OCI-LY3 (cell line): ENCODE measurements at regions not wholly inside any gene's neighbourhood (a gene's known extent, or its start where the extent isn't known, plus 50 kb on each side); places are given as distances from the start of the nearest gene placed in this dataset.

Experiments used
- H2AFZ ChIP-seq: fragments of 200-600, 300-600 bp; shearing (Covaris generic); 2 replicates; pipeline ENCODE4 v1.6.0; 2014; ENCODE audit warnings: antibody characterized with exemption, low read depth, low read length
- H3K27ac ChIP-seq: fragments of 200-600, 300-600 bp; sonication (generic); 2 replicates; pipeline ENCODE4 v1.5.1; 2014; ENCODE audit warnings: mild to moderate bottlenecking, low read length, moderate library complexity, mixed read lengths
- H3K27me3 ChIP-seq: fragments of 200-600, 300-600 bp; sonication (generic); 2 replicates; pipeline ENCODE4 v1.6.1; 2014; ENCODE audit warnings: low read depth, low read length, mixed read lengths
- H3K36me3 ChIP-seq: fragments of 200-600, 300-600 bp; sonication (generic); replicated peaks from 2 replicates; pipeline ENCODE3; 2014; ENCODE audit warnings: low read depth, low read length, mixed read lengths
- H3K4me1 ChIP-seq: fragments of 300-600, 200-600 bp; sonication (generic); 2 replicates; pipeline ENCODE4 v1.6.1; 2014; ENCODE audit warnings: low read length, mixed read lengths
- H3K4me2 ChIP-seq: fragments of 200-600, 300-600 bp; sonication (generic); 2 replicates; pipeline ENCODE4 v1.6.1; 2014; ENCODE audit warnings: low read length, mixed read lengths
- H3K4me3 ChIP-seq: fragments of 300-600, 200-600 bp; sonication (generic); 2 replicates; pipeline ENCODE4 v1.5.1; 2014; ENCODE audit warnings: antibody characterized with exemption, mild to moderate bottlenecking, low read length, moderate library complexity
- H3K79me2 ChIP-seq: fragments of 300-600, 200-600 bp; shearing (Covaris generic); 2 replicates; pipeline ENCODE4 v1.6.1; 2014; ENCODE audit warnings: mild to moderate bottlenecking, low read length, mixed read lengths
- H3K9ac ChIP-seq: fragments of 300-600, 200-600 bp; shearing (Covaris generic); 2 replicates; pipeline ENCODE4 v1.6.0; 2014; ENCODE audit warnings: mild to moderate bottlenecking, low read length, moderate library complexity
- H3K9me3 ChIP-seq: fragments of 200-600, 300-600 bp; shearing (Covaris generic); 2 replicates; pipeline ENCODE4 v1.6.1; 2014; ENCODE audit warnings: low read length, mixed read lengths; ENCODE audit not compliant: insufficient read depth
- H4K20me1 ChIP-seq: fragments of 200-600, 300-600 bp; sonication (generic); 2 replicates; pipeline ENCODE4 v1.6.1; 2016; ENCODE audit warnings: low read length, mixed read lengths; ENCODE audit not compliant: insufficient read depth
- EZH2phosphoT487 ChIP-seq: fragments of 200-600 bp; shearing (Covaris generic); IDR thresholded peaks from 2 replicates; pipeline ENCODE4 v1.6.1; 2018; ENCODE audit warnings: antibody characterized with exemption, mixed run types, low read depth
- TF ChIP-seq, protein P1 (sequence below): fragments of 200-600, 300-600 bp; sonication (generic); IDR thresholded peaks from 2 replicates; pipeline ENCODE4 v1.5.1; 2014; ENCODE audit warnings: antibody characterized with exemption, low read length, low read depth

DNA sequence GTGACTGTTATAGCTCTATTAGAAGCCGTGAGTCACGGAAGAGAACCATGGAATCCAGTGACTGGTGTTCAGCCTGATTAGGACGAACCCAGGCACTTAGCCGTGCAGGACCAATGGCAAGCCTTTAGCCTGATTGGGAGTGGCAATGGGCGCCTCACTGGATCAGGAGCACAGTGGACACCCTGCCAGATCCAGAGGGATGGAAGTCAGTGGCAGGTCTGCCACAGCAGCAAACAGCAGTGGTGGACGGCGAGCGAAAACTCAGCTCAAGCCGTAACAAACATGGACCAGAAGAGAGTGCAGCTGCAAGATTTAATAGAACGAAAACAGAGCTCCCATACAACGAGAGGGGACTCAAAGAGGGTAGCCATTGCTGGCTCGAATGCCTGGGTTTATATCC, 1326.5 kb downstream of the ADGRL3 start:
- TF ChIP-seq, protein P1, sequence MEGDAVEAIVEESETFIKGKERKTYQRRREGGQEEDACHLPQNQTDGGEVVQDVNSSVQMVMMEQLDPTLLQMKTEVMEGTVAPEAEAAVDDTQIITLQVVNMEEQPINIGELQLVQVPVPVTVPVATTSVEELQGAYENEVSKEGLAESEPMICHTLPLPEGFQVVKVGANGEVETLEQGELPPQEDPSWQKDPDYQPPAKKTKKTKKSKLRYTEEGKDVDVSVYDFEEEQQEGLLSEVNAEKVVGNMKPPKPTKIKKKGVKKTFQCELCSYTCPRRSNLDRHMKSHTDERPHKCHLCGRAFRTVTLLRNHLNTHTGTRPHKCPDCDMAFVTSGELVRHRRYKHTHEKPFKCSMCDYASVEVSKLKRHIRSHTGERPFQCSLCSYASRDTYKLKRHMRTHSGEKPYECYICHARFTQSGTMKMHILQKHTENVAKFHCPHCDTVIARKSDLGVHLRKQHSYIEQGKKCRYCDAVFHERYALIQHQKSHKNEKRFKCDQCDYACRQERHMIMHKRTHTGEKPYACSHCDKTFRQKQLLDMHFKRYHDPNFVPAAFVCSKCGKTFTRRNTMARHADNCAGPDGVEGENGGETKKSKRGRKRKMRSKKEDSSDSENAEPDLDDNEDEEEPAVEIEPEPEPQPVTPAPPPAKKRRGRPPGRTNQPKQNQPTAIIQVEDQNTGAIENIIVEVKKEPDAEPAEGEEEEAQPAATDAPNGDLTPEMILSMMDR: no peak
- TF ChIP-seq EZH2phosphoT487: no peak
- H3K9me3 ChIP-seq: no peaks in the 10 kb centered on the region
- H3K4me1 ChIP-seq: peaks cover 9% of the 10 kb centered on the region
- no peak overlapping the region for H2AFZ ChIP-seq
- H3K9ac ChIP-seq: no peak overlapping the region
- H3K79me2 ChIP-seq: no peaks in the 10 kb centered on the region
- no peak overlapping the region for H3K27ac ChIP-seq
- no peak overlapping the region for H3K4me2 ChIP-seq
- H4K20me1 ChIP-seq: no peaks in the 10 kb centered on the region
- H3K27me3 ChIP-seq: no peaks in the 10 kb centered on the region
- no peak overlapping the region for H3K4me3 ChIP-seq
- H3K36me3 ChIP-seq: no peaks in the 10 kb centered on the region

DNA sequence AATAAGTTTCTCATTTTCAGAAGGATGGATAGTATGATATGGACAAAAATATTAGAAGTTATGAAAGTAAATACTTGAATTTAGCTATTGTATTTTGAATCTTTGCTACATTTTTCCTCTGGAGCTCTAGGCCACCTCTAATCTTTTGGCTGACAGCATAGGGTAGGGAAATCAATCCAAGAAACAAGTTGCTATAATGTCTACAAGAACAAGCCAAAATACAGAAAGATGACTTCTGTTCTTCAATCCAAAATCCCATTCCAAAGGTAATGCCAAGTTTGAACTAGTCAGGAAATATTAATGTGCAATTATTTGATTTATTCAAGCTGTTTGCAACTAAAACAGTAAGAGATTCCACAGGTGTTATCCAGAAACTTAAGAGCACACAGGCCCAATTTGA, 1323.1 kb downstream of the ADGRL3 start:
- no peaks in the 10 kb centered on the region for H3K79me2 ChIP-seq
- H3K4me3 ChIP-seq: no peak overlapping the region
- no peaks in the 10 kb centered on the region for H3K27me3 ChIP-seq
- H3K9me3 ChIP-seq: no peaks in the 10 kb centered on the region
- H3K9ac ChIP-seq: no peak overlapping the region
- H2AFZ ChIP-seq: no peak overlapping the region
- no peak for TF ChIP-seq EZH2phosphoT487
- TF ChIP-seq, protein P1: no peak
- H3K27ac ChIP-seq: no peak overlapping the region
- H3K4me2 ChIP-seq: no peak overlapping the region
- H3K36me3 ChIP-seq: no peaks in the 10 kb centered on the region
- H4K20me1 ChIP-seq: no peaks in the 10 kb centered on the region
- peaks cover under 1% of the 10 kb centered on the region for H3K4me1 ChIP-seq

DNA sequence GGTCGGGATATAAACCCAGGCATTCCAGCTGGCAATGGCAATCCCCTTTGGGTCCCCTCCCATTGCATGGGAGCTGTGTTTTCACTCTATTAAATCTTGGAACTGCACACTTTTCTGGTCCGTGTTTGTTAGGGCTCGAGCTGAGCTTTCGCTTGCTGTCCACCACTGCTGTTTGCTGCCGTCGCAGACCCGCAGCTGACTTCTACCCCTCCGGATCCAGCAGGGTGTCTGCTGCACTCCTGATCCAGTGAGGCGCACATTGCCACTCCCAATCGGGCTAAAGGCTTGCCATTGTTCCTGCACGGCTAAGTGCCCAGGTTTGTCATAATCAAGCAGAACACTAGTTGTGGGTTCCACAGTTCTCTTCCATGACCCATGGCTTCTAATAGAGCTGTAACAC, 1322.1 kb downstream of the ADGRL3 start:
- no peak overlapping the region for H2AFZ ChIP-seq
- H3K4me2 ChIP-seq: no peak overlapping the region
- H4K20me1 ChIP-seq: no peaks in the 10 kb centered on the region
- H3K27me3 ChIP-seq: no peaks in the 10 kb centered on the region
- no peaks in the 10 kb centered on the region for H3K4me1 ChIP-seq
- H3K9me3 ChIP-seq: no peaks in the 10 kb centered on the region
- TF ChIP-seq, protein P1: no peak
- TF ChIP-seq EZH2phosphoT487: no peak
- H3K9ac ChIP-seq: no peak overlapping the region
- H3K27ac ChIP-seq: no peak overlapping the region
- no peak overlapping the region for H3K4me3 ChIP-seq
- no peaks in the 10 kb centered on the region for H3K79me2 ChIP-seq
- H3K36me3 ChIP-seq: no peaks in the 10 kb centered on the region

GRCh38 chr4:62517716-62518115, 1317.6 kb downstream of the ADGRL3 start:
- no peaks in the 10 kb centered on the region for H3K4me1 ChIP-seq
- H4K20me1 ChIP-seq: no peaks in the 10 kb centered on the region
- H3K9ac ChIP-seq: no peak overlapping the region
- no peak overlapping the region for H3K4me3 ChIP-seq
- no peaks in the 10 kb centered on the region for H3K79me2 ChIP-seq
- no peak overlapping the region for H2AFZ ChIP-seq
- H3K27ac ChIP-seq: no peak overlapping the region
- no peaks in the 10 kb centered on the region for H3K36me3 ChIP-seq
- H3K9me3 ChIP-seq: no peaks in the 10 kb centered on the region
- TF ChIP-seq, protein P1: no peak
- TF ChIP-seq EZH2phosphoT487: no peak
- H3K27me3 ChIP-seq: no peaks in the 10 kb centered on the region
- no peak overlapping the region for H3K4me2 ChIP-seq
